ENCODE measurements at regions not wholly inside any gene's neighbourhood (a gene's known extent, or its start where the extent isn't known, plus 50 kb on each side); places are given as distances from the start of the nearest gene placed in this dataset.

DNA sequence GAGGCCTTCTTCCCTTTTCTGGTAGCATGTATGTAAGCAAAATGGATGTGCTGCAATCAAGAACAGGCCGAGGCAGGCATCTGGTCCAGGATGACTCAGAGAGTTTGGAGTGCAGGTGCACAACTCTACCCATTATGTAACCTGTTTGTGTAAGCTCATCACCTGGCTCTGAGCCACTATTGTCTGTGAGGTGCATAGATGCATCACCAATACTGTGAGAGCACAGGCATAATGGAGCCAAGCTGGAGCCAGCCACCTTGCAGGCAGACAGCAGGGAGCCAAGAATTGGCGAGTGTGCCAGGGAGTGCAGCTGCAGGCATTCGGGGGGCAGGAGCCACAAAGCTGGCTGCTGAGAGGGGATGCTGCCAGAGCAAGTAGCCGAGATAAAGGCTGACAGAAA is 549.9 kb upstream of the RGS18 start:
- peak; percentile 49 for DNase-seq

- DNase-seq = no peak
Observed at GRCh38 chr1:191609305-191609704, 549.0 kb upstream of the RGS18 start.

GRCh38 chr1:191615101-191615821 is 543.0 kb upstream of the RGS18 start:
- no peak for DNase-seq

GRCh38 chr1:191618181-191618580 is 540.1 kb upstream of the RGS18 start:
- no peak for DNase-seq

DNA sequence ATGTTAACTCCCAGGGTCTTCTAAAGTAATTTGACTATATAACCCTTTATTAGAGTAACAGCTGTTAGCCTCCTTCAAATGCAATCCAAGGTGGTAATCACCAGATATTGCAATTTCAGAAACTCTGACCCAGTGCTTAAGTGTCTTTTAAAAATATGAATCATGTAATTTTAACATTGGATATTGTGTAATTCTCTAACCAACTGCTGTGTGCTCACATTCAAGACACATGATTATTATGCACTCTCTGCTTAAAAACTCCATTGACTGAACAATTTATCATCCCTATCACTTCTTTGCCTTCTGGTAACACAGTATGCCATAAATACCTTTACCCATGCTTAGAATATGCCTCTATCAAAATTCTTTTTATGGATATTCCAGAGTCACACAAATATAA is 537.4 kb upstream of the RGS18 start:
- no peak for DNase-seq

DNA sequence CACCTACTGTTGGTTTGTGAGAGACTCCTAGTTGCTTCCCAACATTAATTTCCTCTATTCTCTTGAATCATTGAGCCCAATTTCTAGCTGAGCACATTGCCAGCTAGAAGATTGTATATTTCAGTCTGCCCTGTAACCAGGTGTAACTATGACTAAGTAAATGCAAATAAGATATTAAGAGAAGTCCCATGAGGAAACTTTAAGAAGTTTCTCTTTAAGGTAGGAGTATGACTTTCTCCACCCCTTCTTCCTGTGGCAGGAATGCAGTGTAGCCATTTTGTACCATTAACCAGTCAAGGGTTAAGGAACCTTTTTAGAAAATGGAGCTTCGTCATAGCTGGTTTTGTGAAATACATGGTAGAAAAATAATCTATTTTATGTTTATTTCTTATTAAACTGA is 534.2 kb upstream of the RGS18 start:
- DNase-seq = no peak

DNA sequence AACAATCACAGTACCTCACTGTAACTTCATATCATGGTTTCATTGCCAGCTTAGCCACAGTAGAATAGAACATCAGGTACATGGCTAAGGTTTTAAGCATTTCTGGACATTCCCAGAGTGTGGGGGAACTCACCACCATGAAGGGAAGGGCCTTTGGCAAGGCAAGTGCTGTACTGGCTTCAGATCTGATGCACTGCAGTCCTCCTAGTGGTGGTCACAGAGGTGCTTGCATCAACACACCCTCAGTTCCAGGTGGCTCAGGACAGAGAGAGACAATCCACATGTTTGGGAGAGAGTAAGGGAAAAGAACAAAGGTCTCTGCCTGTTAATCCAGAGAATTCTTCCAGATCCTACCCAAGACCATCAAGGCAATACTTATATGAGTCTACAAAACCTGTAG is 528.4 kb upstream of the RGS18 start:
- DNase-seq = no peak

DNA sequence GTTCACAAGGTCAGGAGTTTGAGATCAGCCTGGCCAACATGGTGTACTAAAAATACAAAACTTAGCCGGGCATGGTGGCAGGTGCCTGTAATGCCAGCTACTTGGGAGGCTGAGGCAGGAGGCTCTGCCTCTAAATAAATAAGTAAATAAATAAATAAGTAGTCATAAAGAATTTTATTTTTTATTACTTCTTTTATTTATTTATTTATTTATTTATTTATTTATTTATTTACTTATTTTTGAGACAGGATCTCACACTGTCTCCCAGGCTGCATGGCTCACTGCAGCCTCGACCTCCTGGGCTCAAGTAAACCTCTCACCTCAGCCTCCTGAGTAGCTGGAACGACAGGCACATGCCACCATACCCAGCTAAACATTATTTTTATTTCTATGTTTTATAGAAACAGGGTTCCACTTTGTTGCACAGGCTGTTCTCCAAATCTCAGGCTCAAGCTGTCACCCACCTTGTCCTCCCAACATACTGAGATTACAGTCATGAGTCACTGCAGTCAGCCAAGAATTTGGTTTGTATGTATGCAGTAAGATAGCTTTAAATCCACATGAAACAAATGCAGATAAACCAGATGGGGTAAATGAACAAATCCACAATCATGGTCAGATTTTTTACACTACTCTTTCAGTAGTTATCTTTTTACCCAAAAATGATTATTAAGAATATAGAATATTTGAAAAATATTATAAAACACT is 523.3 kb upstream of the RGS18 start:
- no peak for DNase-seq

DNA sequence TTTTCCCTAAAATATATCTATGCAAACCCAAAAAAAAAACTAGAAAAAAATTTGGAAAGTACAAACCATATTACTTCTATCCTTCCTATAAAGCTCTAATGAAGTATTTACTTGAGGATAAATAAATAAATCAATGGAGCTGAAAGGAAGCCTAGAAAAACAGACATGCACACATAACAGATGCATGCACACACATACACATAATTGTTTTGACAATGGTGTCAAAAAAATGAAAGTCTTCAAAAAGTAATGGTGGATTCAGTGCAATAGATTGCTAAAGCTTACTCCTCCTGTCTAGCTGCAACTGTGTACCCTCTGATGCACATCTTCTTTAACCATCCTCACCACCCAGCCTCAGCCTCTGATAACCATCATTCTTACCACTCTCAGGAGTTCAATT is 521.9 kb upstream of the RGS18 start:
- DNase-seq = no peak

DNA sequence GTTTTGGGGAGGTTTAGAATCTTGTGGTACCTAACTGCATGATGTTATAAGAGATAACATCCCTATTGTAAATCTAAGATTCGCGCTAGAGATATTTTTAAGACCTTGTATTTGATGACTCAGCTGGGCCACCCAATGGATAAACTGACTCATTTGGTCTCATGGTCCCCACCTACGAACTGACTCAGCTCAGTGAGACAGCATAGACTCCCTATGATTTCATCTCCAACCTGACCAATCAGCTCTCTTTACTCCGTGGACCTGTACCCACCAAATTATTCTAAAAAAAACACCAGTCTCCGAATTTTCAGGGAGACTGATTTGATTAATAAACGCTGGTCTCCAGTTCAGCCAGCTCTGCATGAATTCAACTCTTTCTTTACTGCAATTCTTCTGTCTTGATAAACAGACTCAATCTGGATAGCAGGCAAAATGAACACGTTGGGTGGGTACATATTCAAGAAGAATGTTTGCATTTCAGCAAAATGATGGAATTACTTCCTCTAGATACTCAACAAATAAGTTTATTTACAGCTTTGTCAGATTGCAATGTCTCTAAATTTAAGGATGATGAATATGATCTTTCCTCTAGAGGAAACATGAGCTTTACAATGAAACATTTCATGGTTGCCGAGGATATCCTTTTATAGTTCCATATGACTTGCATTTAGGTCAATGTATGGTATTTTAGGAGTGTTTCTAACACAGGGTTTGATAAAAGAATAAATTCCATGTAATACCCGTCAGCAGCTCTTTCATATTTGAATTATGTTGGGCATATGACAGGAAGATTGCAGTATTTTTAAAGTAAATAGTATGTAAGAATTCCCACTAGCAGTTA is 516.6 kb upstream of the RGS18 start:
- no peak for DNase-seq

- DNase-seq = no peak
Observed at GRCh38 chr1:191643060-191643459, 515.2 kb upstream of the RGS18 start.

- DNase-seq = no peak
Observed at GRCh38 chr1:191648939-191649338, 509.3 kb upstream of the RGS18 start.

DNA sequence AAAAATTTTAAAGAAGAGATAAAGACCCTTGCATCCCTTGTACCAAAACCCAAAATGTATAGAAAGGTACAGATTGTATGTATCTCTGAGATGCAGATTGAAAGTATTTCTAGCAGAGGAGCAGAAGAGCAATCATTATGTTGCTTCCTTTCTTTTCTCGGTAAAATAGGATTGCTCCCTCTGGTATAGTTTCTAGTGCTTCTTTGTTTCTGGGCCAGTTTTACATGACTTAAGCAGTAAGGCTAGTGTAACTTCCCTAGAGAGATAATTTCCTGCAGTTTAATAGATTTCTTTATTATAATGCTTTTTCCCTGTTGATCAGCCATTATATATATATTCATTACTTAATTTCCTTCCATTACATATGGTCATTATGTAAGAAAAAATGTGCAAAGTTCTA is 496.2 kb upstream of the RGS18 start:
- DNase-seq = no peak

GRCh38 chr1:191662746-191663145 is 495.5 kb upstream of the RGS18 start:
- DNase-seq = no peak

GRCh38 chr1:191668525-191668924 is 489.7 kb upstream of the RGS18 start:
- no peak for DNase-seq

GRCh38 chr1:191669629-191670028 is 488.6 kb upstream of the RGS18 start:
- DNase-seq = no peak

- DNase-seq = no peak
Observed at GRCh38 chr1:191671236-191671635, 487.0 kb upstream of the RGS18 start.

- no peak for DNase-seq
Observed at GRCh38 chr1:191674626-191675179, 483.6 kb upstream of the RGS18 start.

DNA sequence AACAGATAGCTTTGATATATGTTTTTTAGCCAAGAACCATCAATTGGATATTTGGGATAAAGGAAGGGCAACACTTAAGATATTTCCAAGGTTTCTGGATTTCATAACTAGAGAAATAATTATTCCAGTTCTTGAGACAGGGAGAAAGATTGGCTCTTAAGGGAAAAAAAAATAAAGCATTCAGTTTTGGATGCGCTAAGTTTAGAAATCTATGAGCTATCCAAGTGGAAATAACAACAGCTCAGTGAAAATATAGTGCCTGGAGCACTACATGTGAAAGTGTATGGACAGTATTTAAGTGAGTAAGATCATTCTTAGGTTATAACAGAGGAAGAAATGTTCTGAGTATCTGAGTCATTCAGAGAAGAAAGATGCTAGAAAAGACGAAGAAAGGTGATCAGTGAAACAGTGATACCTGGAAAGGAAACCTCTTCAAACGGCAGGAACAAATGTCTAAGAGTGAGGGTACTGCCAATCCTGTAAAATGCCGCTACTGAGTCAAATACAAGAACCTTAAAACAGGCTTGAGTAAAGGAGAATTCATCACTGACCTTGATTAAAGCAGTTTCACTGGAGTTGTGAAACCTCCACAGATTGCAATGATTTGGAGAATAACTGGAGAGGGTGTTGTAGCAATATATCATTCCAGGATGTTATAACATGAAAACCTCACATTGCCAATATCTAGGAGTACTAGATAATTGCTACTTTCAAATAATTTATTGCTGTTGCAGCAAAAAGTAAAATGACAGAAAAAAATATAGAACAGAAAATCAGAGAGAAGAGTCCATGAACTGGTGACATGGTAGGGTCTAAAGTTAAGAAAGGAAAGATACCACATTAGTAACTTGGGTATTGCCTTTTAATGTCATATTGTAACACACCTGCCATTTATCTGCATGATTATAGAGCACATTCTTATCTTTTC is 482.1 kb upstream of the RGS18 start:
- DNase-seq = no peak

DNA sequence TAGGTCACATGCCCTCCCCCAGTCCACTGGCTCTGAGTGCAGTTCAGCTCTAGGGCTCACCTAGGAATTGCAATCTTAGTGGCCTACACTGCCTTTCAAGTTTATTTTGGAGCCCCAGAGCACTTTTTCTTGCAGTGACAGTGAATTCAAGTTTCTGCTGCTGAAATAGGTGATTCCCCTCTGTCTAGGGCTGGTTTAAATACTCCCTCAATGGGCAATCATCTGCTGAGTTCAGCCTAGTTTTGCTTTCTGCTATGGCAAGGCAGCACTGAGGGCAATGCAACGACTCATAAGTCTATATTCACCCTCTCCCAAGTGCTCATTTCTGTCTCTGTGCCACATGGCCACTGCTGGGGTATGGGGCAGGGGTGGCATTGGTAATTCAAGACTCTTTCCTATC is 472.6 kb upstream of the RGS18 start:
- no peak for DNase-seq

- no peak for DNase-seq
Observed at GRCh38 chr1:191687721-191688120, 470.5 kb upstream of the RGS18 start.

DNA sequence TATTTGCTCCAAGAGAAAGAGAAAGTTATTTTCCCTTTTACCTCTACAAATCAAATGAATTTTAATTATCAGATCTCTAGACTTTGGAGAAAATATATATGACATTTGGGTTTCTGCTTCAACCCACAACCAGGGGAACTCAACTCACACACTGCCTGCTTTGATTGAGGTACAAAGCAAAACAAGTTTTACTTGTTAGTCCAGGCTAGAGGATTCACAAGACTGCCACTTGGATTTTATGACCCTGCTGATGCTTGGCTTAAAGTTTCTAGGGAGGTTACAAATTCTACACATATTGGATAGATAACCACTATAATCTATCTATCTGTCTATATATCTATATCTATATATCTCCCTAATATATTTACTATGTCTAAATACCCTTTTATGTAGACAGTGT is 467.3 kb upstream of the RGS18 start:
- DNase-seq = no peak

Measured in NCI-H748 treated with DMSO at 0.1 percent for 48 hours (cell line).